ENCODE measurements at regions not wholly inside any gene's neighbourhood (a gene's known extent, or its start where the extent isn't known, plus 50 kb on each side); places are given as distances from the start of the nearest gene placed in this dataset.
"Not testable (repeated sequence)": the region's sequence is repeated elsewhere in the genome, so short reads cannot be mapped to it uniquely, and the experiment has no call there.

DNA sequence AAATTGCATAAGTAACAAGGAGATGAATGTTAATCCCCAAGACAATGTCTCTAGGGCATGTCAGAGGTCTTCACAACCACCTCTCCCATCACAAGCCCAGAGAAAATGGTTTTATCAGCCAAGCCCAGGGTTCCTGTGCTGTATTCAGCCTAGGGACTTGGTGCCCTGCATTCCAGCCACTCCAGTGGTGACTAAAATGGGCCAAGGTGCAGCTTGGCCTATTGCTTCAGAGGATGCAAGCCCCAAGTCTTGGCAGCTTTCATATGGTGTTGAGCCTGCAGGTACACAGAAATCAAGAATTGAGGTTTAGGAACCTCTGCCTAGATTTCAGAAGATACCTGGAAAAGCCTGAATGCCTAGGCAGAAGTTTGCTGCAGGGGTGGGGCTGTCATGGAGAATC, 1118.6 kb downstream of the PLA2G4A start:
- no peak overlapping the region for H3K4me3 ChIP-seq (ENCODE audit: low read depth, low read length)
- no peak for DNase-seq (ENCODE audit: low read depth)

DNA sequence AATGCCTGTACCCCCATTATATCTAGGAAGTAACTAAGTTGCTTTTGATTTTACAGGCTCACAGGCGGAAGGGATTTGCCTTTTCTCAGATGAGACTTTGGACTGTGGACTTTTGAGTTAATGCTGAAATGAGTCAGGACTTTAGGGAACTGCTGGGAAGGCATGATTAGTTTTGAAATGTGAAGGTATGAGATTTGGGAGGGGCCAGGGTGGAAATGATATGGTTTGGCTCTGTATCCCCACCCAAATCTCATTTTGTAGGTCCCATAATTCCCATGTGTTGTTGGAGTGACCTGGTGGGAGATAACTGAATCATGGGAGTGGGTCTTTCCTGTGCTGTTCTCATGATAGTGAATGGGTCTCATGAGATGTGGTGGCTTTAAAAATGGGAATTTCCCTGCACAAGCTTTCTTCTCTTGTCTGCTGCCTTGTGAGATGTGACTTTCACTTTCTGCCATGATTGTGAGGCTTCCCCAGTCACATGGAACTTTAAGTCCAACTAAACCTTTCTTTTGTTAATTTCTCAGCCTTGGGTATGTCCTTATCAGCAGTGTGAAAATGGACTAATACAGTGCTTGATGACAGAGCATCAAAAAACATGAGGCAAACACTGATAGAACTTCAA, 1119.5 kb downstream of the PLA2G4A start:
- DNase-seq (ENCODE audit: low read depth), result no peak
- H3K4me3 ChIP-seq (ENCODE audit: low read depth, low read length), result no peak overlapping the region

DNA sequence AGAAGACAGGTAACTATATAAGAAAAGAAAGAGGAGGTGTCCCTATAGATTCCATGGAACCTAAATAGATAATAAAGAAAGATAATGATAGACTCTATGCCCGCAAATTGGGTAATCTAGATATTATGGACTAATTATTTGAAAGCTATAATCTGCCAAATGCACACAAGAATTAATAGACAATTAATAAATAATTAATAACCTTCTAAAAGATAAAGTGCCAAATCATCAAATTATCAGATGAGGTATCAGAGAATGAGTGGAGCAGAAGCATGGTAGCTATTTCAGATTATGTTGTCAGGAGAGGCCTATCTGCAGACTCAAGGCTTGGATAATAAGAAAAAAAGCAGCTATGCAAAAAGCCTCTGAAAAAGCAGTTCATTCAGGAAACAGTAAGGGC, 1120.8 kb downstream of the PLA2G4A start:
- DNase-seq (ENCODE audit: low read depth), result no peak

DNA sequence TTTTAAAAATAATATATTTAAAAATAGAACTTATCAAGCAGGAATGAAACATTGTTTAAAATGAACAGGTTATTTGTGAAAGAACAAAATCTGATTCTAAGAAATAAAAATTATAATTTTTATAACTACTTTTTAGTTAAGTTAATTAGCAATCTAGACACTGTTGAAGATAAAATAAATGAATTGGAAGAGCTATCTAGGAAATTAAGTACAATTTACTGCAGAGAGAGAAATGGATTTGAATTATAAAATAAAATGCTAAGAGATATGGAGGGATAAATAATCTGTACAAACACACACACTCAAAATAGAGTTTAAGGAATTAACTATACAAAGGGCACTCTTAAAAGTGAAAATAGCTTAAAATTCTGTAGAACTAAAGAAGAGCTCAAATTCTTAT, 1123.1 kb downstream of the PLA2G4A start:
- no peak for DNase-seq (ENCODE audit: low read depth)
- no peak overlapping the region for H3K4me3 ChIP-seq (ENCODE audit: low read depth, low read length)

More for the DNA sequence above, 1120.8 kb downstream of the PLA2G4A start:
- H3K4me3 ChIP-seq (ENCODE audit: low read depth, low read length), result no peak overlapping the region

DNA sequence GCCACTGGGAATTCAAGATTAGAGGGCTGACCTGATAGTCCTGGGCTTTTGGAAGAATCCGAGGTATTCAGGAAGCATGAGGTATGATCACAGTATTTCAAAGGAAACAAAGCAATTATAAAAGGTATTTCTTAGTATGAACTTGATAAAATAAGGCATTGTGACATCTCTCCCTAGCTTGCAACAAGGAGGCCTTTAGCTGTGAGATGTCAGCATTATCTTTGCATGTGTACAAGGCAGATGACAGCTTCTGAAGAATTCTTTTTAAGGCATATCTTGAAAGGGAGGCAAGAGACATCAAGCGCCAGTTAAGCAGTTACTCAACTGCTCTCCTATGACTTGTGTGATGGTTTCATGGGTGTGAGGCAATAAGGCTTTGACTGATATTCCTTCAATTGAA, 1123.7 kb downstream of the PLA2G4A start:
- H3K4me3 ChIP-seq (ENCODE audit: low read depth, low read length), result no peak overlapping the region
- DNase-seq (ENCODE audit: low read depth), result no peak

DNA sequence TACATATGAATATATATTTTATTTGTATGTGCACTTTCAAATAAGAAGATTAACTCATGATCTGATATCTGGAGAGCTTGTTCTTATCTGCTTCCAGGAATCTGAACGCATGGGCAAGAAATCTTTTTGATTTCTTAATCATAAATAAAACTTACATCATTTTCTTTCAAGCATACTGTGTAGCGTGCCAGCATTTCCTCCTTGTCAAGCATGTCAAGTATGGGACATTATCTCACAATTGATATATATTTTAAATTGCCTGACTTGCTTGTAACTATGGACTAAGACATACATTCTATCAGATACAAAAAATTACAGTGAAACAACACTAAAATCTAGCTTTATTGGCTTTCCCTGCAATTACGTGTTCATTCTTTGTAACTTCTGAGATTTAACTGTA, 1128.2 kb downstream of the PLA2G4A start:
- no peak for DNase-seq (ENCODE audit: low read depth)
- no peak overlapping the region for H3K4me3 ChIP-seq (ENCODE audit: low read depth, low read length)

DNA sequence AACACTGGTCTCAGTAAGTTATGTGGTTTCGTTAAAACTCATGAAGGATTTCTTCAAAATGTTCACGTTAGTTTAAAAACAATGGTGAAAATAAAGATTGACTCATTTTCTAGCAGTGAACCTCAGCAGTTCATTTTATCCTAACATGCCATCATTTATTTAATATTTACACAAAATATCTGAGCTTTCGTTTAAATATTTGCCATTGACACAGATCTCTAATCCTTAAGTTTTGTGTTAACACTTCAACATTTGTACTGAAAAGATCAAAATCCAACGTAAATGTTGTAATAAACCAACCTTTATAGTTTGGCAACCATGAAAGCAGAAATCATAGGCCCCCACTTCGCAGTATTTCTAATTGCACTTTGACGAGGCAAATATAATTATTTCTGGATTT, 1129.5 kb downstream of the PLA2G4A start:
- DNase-seq (ENCODE audit: low read depth), result no peak
- H3K4me3 ChIP-seq (ENCODE audit: low read depth, low read length), result no peak overlapping the region

DNA sequence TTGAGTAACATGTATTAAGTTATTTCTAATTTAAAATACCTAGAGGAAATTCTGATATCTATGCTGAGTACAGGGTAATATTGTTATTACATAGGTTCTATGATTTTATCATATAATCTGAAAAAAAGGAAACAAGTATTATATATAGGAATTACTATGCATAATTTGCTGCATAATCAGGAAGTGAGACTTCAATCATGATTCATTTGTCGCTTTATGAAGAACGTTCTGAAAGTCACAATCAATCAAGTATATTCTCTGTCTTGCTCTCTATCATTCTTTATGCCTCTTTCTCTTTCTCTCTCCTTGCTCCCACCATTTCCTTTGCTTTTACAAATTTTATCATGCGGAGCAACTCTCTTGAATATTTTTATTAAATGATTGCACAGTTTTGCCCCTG, 1130.3 kb downstream of the PLA2G4A start:
- no peak for DNase-seq (ENCODE audit: low read depth)
- no peak overlapping the region for H3K4me3 ChIP-seq (ENCODE audit: low read depth, low read length)

DNA sequence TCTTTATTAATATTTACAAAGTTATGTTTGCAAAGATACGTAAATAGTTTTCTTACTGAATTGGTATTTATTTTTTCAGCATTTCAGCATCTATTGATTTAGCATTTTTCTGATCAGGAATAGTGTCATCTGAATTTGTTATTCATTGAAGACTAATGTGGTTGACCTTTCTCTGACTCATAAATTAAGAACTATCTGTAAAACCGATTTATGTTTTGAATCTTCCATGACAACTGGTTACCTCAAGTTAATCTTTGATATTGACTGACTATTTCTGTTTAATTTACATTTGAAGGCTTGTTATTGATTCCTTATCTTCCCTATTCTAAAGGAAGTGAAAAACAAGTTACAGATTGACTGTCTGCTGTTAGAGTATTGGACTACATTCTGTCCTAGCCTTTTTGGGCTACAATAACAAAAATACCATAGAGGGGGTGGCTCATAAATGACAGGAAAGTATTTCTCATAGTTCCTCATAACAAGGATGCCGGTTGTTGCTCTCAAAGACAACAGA, 1131.4 kb downstream of the PLA2G4A start:
- H3K4me3 ChIP-seq (ENCODE audit: low read depth, low read length), result no peak overlapping the region
- DNase-seq (ENCODE audit: low read depth), result no peak

DNA sequence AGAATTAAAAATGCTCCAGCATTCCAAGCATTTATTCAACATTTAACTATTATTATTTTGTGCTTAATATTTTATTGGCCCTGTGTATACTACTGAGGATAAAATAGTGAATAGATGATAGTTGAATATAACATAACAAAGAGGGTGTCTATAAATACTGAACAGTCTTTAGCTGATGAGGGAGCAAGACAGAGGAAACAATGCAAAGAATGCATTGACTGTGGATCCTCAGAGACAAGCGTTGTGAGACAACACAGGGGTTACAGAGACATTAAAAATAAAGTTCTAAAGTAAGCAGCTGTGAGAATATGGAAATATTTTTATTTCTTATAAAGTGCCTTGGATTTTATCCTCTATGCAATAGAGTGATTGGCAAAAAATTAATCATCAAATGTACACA, 1133.1 kb downstream of the PLA2G4A start:
- no peak overlapping the region for H3K4me3 ChIP-seq (ENCODE audit: low read depth, low read length)
- no peak for DNase-seq (ENCODE audit: low read depth)

DNA sequence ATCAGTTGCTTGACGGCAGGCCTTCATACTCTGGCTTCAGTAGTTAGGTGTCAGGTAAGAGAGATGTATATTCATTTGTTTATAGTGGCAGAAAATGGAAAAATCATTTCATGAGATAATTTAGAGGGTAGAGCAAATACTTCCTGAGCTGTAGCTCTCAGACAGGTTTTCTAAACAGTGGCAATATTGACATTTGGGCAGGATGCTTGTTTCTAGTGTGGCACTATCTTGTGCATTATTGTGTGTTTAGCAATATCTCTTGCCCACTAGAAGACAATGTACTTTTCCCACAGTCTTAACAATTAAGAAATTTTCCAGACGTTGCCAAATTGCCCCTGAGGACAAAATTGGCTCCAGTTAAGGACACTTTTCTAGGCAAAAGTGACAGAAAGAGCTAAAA, 1143.1 kb downstream of the PLA2G4A start:
- no peak for DNase-seq (ENCODE audit: low read depth)

DNA sequence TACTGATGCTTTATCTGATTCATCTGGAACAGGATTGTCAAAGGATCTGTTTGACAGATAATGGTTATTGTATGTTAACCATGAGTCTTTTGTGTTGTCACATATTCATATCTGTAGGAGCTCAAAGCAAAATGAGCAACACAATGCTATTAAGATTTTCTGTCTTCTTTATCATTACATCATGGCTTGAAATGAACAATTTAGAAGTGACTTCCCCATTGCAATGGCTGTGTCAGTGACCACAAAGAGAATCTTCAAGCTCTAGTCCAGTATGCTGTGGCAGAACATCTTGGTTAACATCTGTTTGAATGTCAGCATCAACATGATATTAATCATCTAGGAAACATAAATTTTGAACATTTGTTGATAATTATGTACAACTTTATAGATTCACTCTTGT, 1148.5 kb downstream of the PLA2G4A start:
- no peak overlapping the region for H3K4me3 ChIP-seq (ENCODE audit: low read depth, low read length)
- DNase-seq (ENCODE audit: low read depth), result no peak

More for the DNA sequence above, 1143.1 kb downstream of the PLA2G4A start:
- no peak overlapping the region for H3K4me3 ChIP-seq (ENCODE audit: low read depth, low read length)

DNA sequence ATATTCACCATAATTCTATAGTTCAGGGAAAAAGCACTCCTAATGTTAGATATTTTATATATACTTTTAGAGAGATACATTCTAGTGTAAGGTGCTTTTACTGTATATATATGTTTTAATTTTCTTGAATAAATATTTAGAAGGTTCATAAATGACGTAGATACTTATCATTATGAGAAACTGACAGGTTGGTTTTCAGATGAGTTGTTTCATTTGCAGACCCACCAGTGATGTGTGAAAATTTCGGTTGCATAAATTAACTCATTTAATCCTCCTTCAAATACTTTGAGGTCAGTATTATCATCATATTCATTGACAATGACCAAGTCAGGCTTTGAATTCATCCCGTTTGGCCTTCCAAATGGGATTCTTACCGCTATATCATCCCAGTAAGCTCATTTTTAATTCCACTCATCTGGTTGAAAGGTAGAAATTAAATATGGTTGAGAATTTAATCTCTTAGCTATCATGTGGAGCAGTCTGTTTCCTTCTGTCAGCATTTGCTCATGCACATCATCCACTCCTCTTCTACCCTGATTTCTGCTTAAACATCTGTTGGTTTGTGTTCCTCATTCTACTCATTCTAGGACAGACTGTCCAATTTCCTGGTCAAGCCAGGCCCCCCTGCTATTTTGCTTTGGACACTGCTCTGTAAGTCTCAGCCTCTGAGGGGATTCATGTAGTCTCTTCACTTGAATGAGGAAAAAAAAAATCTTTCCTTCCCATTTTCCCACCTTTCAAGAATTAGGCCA, 1156.6 kb downstream of the PLA2G4A start:
- no peak overlapping the region for H3K4me3 ChIP-seq (ENCODE audit: low read depth, low read length)
- no peak for DNase-seq (ENCODE audit: low read depth)

DNA sequence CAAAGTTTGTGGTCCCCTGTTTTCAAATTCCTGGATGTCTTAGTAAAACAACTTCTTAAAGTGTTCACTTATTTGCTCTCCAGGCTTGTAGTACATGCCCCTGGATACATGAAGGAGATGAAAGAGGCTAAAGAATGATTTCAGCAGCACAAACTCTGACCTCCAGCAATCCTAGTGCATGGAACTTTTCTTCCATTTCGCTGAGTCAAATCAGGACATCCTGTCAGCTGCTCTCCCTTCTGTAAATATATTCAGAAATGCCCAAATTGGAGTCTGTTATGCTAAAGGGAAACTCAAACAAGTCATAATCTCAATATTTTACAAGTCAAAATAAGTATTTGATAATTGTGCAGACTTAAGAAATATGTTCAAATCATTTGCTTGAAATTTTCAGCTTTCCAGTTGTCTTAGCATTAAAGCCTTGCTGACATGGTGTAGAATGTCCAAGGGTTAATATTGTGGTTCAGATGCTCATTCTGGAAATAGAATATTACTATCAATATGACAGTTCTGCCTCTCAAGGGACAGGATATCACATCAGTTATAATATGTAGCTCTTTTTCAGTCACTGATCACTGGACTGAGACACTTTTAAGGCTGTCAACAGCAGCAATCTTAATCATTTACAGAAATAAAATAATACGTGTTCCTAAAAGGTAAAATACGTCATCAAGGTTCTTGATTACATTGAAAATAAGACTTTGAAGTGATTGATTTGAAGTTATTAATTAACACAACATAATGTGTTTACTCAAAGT, 1157.3 kb downstream of the PLA2G4A start:
- no peak for DNase-seq (ENCODE audit: low read depth)
- H3K4me3 ChIP-seq (ENCODE audit: low read depth, low read length), result no peak overlapping the region

DNA sequence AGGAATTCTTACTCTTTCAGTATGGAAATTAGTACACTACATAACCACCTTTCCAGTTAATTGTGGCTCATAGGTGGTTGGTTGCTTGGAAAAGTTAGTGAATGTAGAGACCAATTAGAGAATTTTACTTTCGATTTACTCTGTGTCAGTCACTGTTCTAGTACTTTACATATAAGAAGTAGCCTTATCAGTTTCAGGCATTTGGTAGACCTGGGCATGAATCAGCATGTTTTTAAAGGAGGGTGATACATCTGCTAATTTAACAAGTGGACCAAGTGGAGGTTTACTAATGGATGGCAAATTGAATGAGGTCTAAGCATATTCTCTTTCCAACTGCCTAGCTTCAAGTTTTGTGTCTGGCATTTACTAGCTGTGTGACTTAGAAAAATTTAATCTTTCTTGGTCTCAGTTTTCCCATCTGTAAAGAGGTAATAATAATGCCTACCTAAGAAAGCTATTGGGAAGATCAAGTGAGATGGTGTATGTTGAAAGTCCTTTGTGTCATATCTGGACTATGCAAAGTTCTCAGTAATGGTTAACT, 1158.6 kb downstream of the PLA2G4A start:
- no peak for DNase-seq (ENCODE audit: low read depth)
- no peak overlapping the region for H3K4me3 ChIP-seq (ENCODE audit: low read depth, low read length)

DNA sequence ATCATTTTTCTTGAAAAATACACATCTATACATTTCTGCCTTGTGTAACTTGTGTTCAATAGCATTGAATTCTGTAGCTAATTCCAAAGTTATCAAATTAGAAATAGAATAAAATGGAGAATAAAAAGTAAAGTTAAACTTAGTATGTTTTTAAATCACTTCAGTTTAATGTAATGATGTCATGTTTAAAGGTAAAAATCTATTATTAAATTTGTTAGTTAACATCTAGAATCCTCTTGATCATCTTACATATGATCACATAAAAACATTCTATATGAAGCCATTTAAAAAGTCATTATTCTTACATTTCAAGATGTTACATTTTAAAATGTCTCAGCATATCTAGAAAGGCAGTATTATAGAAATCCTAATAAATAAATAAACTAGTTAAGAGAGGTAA, 1163.2 kb downstream of the PLA2G4A start:
- no peak overlapping the region for H3K4me3 ChIP-seq (ENCODE audit: low read depth, low read length)

DNA sequence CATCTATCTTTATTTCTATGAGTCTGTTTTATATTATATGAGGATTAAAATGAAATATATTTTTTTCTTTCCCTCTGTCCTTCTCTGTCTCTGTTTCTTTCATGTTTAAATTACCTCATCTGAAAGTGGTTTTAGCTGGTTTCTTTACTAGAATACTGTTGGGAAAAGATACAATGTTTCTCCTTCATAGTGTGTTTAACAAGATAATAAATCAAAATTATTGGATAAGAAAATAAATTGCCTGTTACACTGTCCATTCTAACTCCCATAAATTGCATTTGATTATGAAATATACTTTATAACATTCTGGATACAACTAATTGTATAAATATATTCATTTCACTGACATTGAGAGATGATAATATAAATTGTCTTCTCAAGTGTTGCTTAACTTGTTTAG, 1168.0 kb downstream of the PLA2G4A start:
- no peak overlapping the region for H3K4me3 ChIP-seq (ENCODE audit: low read depth, low read length)
- DNase-seq (ENCODE audit: low read depth), result no peak

More for the DNA sequence above, 1163.2 kb downstream of the PLA2G4A start:
- DNase-seq (ENCODE audit: low read depth), result no peak

DNA sequence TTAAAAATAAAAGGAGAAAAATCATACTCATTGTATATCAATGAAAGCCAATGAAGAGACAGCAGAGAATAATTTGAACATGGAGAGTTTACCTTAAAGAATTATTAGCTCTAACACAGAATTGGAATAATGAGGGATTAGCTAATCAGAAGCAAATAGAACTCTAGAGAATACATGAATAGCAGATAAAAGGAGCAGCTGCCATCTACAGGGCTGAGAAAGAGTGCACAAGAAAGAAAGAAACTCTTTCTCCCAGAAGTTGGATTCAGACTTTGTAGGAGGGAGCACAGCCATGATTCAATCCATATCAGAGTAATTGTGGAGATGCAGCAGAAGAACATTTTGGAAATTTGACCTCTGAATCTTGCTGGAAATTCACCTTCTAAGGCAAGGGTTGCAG, 1171.2 kb downstream of the PLA2G4A start:
- DNase-seq (ENCODE audit: low read depth), result no peak

DNA sequence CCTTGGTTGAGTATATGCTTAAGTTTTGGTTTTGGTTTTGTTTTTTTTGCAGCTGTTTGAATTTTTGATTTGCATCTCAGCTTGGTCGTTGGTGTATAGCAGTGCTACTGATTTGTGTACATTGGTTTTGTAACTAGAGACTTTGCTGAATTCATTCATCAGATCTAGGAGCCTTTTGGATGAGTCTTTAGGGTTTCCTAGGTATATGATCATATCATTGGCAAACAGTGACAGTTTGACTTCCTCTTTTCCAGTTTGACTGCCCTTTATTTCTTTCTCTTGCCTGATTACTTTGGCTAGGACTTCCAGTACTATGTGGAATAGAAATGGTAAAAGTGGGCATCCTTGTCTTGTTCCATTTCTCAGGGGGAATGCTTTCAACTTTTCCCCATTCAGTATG, 1174.9 kb downstream of the PLA2G4A start:
- not testable (repeated sequence) for H3K4me3 ChIP-seq (ENCODE audit: low read depth, low read length); DNase-seq (ENCODE audit: low read depth)

More for the DNA sequence above, 1171.2 kb downstream of the PLA2G4A start:
- no peak overlapping the region for H3K4me3 ChIP-seq (ENCODE audit: low read depth, low read length)

DNA sequence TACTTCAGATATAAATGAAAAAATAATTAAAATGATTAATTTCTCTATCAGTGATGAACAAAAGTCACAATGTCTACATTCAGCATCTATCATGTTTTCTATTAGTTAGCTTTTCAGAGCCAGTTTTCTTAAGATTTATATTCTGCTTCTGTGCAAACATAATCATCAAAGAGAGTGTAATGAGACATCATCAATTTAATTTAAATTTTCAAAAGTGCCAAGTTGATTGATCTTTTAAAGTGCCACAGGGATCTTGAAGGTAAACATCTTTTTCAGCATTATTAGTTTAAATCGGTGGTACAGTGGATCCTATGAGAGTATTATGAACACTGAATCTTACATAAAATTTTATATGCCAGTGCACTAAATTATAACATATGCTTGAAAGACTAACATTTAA, 1176.1 kb downstream of the PLA2G4A start:
- H3K4me3 ChIP-seq (ENCODE audit: low read depth, low read length), result no peak overlapping the region
- no peak for DNase-seq (ENCODE audit: low read depth)

Measured in skeletal muscle cell (primary cell).